CD4-positive, alpha-beta memory T cell (primary cell): ENCODE measurements at regions not wholly inside any gene's neighbourhood (a gene's known extent, or its start where the extent isn't known, plus 50 kb on each side); places are given as distances from the start of the nearest gene placed in this dataset.

ENCODE experiments used
- CTCF ChIA-PET: fragments of 350-600 bp; sonication (Branson Sonifier 250); formaldehyde crosslinking; loops from one replicate; lab custom pipeline; 2021; ENCODE audit warnings: inconsistent platforms; ENCODE audit not compliant: partially characterized antibody; lab: Charles Lee
- POLR2A ChIA-PET: fragments of 350-600 bp; sonication (Branson Sonifier 250); formaldehyde crosslinking; loops from one replicate; lab custom pipeline; 2021; ENCODE audit not compliant: partially characterized antibody; lab: Charles Lee
- DNase-seq, 5 donors: peaks; one replicate each; pipeline versions ENCODE4 v3.0.0 to v3.0.0-alpha.2; 2020 to 2022; ENCODE audit warnings: mixed read lengths in 1 of 5
- H3K27ac ChIP-seq: one replicate; pipeline ENCODE4 v1.7.0; 2013; ENCODE audit warnings: low read depth, low read length
- H3K27me3 ChIP-seq: 2 replicates; pipeline ENCODE4 v1.7.0; 2013; ENCODE audit warnings: mild to moderate bottlenecking, low read length, moderate library complexity; ENCODE audit not compliant: insufficient read depth
- H3K36me3 ChIP-seq: 2 replicates; pipeline ENCODE4 v1.7.0; 2013; ENCODE audit warnings: mild to moderate bottlenecking, low read length, moderate library complexity; ENCODE audit not compliant: insufficient read depth
- H3K4me1 ChIP-seq: 2 replicates; pipeline ENCODE4 v1.7.0; 2013; ENCODE audit warnings: mild to moderate bottlenecking, low read length, moderate library complexity; ENCODE audit not compliant: insufficient read depth
- H3K4me3 ChIP-seq, 2 donors: one replicate each; pipeline ENCODE4 v1.7.0; 2013; ENCODE audit warnings: low read length in 2 of 2, mild to moderate bottlenecking in 1 of 2
- H3K9me3 ChIP-seq, 2 donors: one replicate each; pipeline ENCODE4 v1.7.0; 2013; ENCODE audit warnings: low read length in 2 of 2, control low read depth in 1 of 2; ENCODE audit not compliant: control insufficient read depth in 1 of 2
- H3K27ac Mint-ChIP-seq, 7 donors: one replicate each; pipeline ENCODE4 v1.8.0; 2020 to 2021; ENCODE audit warnings: mixed read lengths in 7 of 7, mild to moderate bottlenecking in 6 of 7, inconsistent platforms in 3 of 7, moderate library complexity in 3 of 7
- H3K27me3 Mint-ChIP-seq, 2 donors: one replicate each; pipeline ENCODE4 v1.8.0; 2020 to 2021; ENCODE audit warnings: mixed read lengths in 2 of 2
- H3K36me3 Mint-ChIP-seq, 2 donors: one replicate each; pipeline ENCODE4 v1.8.0; 2020 to 2021; ENCODE audit warnings: mixed read lengths in 2 of 2, inconsistent platforms in 1 of 2, mild to moderate bottlenecking in 1 of 2
- H3K4me1 Mint-ChIP-seq, 4 donors: one replicate each; pipeline ENCODE4 v1.8.0; 2020 to 2021; ENCODE audit warnings: mixed read lengths in 4 of 4, mild to moderate bottlenecking in 1 of 4
- H3K4me3 Mint-ChIP-seq, 8 donors: one replicate each; pipeline ENCODE4 v1.8.0; 2020 to 2021; ENCODE audit warnings: mixed read lengths in 8 of 8, mild to moderate bottlenecking in 7 of 8, moderate library complexity in 6 of 8, inconsistent platforms in 3 of 8
- H3K9me3 Mint-ChIP-seq, 8 donors: one replicate each; pipeline ENCODE4 v1.8.0; 2020 to 2021; ENCODE audit warnings: mixed read lengths in 8 of 8, mild to moderate bottlenecking in 5 of 8, inconsistent platforms in 3 of 8, moderate library complexity in 1 of 8
- intact Hi-C: fragments of 100-400 bp; cut with micrococcal nuclease; formaldehyde crosslinking; loops from one replicate; pipeline ENCODE4 v1.15.1; 2023

- intact Hi-C loops: no loop called here
- no peak for DNase-seq
- H3K4me1 ChIP-seq: no peaks in the 10 kb centered on the region
- no peak overlapping the region for H3K27ac Mint-ChIP-seq
- H3K4me1 Mint-ChIP-seq: no peaks in the 10 kb centered on the region
- H3K9me3 ChIP-seq: no peaks in the 10 kb centered on the region
- CTCF ChIA-PET: no interaction called here
- no peaks in the 10 kb centered on the region for H3K36me3 Mint-ChIP-seq
- no peaks in the 10 kb centered on the region for H3K36me3 ChIP-seq
- H3K27me3 ChIP-seq: no peaks in the 10 kb centered on the region
- no peak overlapping the region for H3K4me3 Mint-ChIP-seq
- POLR2A ChIA-PET: no interaction called here
- peaks cover 3 to 9% of the 10 kb centered on the region in 2 donors for H3K27me3 Mint-ChIP-seq
- no peak overlapping the region for H3K27ac ChIP-seq
- H3K4me3 ChIP-seq: no peak overlapping the region
- peaks cover 0 to 4% (median 0%) of the 10 kb centered on the region in 8 donors for H3K9me3 Mint-ChIP-seq
These were observed 199.4 kb upstream of the NRIP1 start for GRCh38 chr21:15264084-15264665.

DNA sequence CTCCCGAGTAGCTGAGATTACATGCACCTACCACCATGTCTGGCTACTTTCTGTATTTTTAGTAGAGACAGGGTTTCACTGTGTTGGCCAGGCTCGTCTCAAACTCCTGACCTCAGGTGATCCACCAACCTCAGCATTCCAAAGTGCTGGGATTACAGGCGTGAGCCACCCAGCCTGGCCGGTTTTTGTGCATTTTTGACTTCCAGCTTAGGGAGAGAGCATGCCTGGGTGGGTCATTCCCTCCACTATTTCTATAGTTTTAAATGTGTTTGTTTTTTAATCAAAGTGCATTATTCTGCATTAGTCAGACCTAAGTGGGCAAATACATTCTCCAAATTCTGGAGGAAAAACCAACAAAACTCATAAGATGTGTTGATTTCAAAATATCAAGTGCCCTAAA lies 207.4 kb upstream of the NRIP1 start:
- ChIA-PET POLR2A (no interaction called here), CTCF (no interaction called here)
- H3K36me3 Mint-ChIP-seq: no peaks in the 10 kb centered on the region
- Histone ChIP-seq H3K36me3 (no peaks in the 10 kb centered on the region), H3K9me3 (no peaks in the 10 kb centered on the region), H3K4me1 (no peaks in the 10 kb centered on the region), H3K4me3 (no peak overlapping the region), H3K27me3 (no peaks in the 10 kb centered on the region), H3K27ac (no peak overlapping the region)
- H3K9me3 Mint-ChIP-seq: no peaks in the 10 kb centered on the region
- no peaks in the 10 kb centered on the region for H3K27me3 Mint-ChIP-seq
- H3K4me3 Mint-ChIP-seq: no peak overlapping the region
- intact Hi-C loops: no loop called here
- H3K27ac Mint-ChIP-seq: no peak overlapping the region
- DNase-seq: no peak
- H3K4me1 Mint-ChIP-seq: no peaks in the 10 kb centered on the region

GRCh38 chr21:15272591-15272990 lies 207.8 kb upstream of the NRIP1 start:
- ChIA-PET POLR2A (no interaction called here), CTCF (no interaction called here)
- intact Hi-C loops: no loop called here
- Mint-ChIP-seq H3K9me3 (no peaks in the 10 kb centered on the region), H3K4me1 (no peaks in the 10 kb centered on the region), H3K36me3 (no peaks in the 10 kb centered on the region), H3K4me3 (no peak overlapping the region), H3K27ac (no peak overlapping the region), H3K27me3 (no peaks in the 10 kb centered on the region)
- Histone ChIP-seq H3K4me1 (no peaks in the 10 kb centered on the region), H3K27me3 (no peaks in the 10 kb centered on the region), H3K9me3 (no peaks in the 10 kb centered on the region), H3K4me3 (no peak overlapping the region), H3K36me3 (no peaks in the 10 kb centered on the region), H3K27ac (no peak overlapping the region)
- no peak for DNase-seq

DNA sequence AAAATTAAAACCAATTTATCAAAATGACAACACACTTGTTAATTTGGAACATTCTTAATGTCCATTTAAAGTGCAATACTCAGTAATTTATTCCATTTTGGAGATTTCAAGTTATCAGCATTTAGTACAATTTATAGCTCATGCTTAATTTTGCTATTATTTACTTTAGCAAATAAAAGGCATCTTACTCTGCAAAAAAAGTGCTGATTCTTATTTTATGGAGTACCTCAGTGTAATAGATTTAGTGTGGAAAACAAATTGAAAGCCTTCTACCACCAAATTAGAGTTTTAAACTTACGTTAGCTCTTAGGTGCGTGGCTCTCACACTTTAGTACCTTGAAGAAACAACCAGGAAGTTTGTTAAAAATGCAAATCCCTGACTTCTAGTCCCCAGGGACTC lies 208.4 kb upstream of the NRIP1 start:
- Mint-ChIP-seq H3K4me1 (no peaks in the 10 kb centered on the region), H3K27me3 (peaks cover 0 to under 1% of the 10 kb centered on the region in 2 donors), H3K27ac (no peak overlapping the region), H3K9me3 (no peaks in the 10 kb centered on the region), H3K36me3 (no peaks in the 10 kb centered on the region), H3K4me3 (no peak overlapping the region)
- no peak for DNase-seq
- Histone ChIP-seq H3K27me3 (no peaks in the 10 kb centered on the region), H3K4me3 (no peak overlapping the region), H3K4me1 (no peaks in the 10 kb centered on the region), H3K27ac (no peak overlapping the region), H3K36me3 (no peaks in the 10 kb centered on the region), H3K9me3 (no peaks in the 10 kb centered on the region)
- ChIA-PET POLR2A (no interaction called here), CTCF (no interaction called here)
- intact Hi-C loops: no loop called here

DNA sequence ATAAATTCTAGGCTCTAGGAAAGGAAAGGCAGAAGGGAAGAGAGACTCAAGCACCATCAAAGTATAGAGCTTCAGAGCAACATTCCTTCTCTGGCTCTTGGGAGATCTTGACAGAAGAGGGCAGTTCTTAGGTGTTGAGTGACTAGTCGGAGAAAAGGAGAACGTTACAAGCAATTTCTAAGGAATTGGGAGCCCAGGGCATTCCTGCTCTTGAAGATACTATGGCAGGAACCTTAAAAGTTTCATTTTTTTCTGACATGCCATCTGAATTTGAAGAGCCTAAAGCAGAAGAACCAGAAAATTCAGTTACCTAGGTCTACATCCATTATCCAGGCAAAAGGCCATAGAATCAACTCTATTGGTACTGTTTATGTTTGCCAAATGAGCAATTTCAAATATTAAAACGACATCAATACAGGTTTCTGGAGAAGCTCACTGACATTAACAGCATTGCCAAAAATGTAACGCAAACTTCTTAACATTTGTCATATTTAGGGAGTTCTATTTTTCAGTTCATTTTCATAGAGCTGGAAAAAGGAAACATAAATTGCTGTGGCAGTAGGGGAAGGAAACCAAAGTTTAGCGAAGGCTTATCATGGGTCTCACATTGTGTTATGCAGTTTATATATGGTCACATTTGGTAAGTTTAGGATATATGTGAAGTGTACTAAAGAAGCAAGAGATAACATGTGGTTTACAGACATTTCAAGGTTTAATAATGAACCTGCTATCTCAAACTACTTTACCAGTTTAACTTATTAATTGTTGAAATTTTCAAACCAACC lies 210.1 kb upstream of the NRIP1 start:
- Histone ChIP-seq H3K4me1 (no peaks in the 10 kb centered on the region), H3K9me3 (no peaks in the 10 kb centered on the region), H3K27ac (no peak overlapping the region), H3K4me3 (no peak overlapping the region), H3K36me3 (no peaks in the 10 kb centered on the region), H3K27me3 (no peaks in the 10 kb centered on the region)
- Mint-ChIP-seq H3K27ac (no peak overlapping the region), H3K9me3 (no peaks in the 10 kb centered on the region), H3K27me3 (peaks cover 0 to 2% of the 10 kb centered on the region in 2 donors), H3K4me3 (no peak overlapping the region), H3K4me1 (no peaks in the 10 kb centered on the region), H3K36me3 (no peaks in the 10 kb centered on the region)
- POLR2A ChIA-PET: interaction anchor here (0.6 kb wide), 1 partner anchor 28 kb away, joined by 3 read pairs; no protein-coding TSS in a partner anchor
- CTCF ChIA-PET: no interaction called here
- intact Hi-C loops: no loop called here
- no peak for DNase-seq

DNA sequence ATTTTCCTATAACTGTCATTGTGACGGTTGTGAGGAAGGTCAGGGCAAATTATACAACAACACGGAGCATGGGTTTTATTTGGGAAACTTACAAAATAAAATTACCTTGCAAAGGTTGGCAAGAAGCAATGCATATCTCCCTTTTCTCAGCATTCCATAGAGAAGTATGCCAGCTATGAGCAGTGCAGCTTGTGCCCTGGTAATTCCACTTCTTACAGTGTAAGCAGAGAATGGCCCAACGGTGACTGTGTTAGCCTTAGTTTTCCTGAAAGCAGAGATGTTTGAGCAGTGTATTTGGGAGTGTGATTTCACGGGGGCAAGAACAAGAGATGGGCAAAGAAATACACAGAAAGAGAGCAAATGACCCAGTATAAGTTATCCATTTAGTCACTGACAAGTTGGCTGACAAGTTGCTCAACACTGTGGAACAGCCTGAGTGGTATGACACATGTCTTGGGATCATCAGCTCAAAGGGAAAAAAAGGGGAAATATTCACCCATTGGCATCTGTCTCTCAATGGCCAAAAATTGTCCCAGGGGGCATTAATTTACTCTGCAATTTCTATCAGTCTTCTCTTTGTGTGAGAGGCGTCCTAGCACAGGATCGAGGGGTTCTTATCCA lies 210.9 kb upstream of the NRIP1 start:
- no peak for DNase-seq
- no peaks in the 10 kb centered on the region for H3K4me1 ChIP-seq
- no peak overlapping the region for H3K27ac Mint-ChIP-seq
- no peak overlapping the region for H3K4me3 ChIP-seq
- no peak overlapping the region for H3K27ac ChIP-seq
- H3K9me3 ChIP-seq: no peaks in the 10 kb centered on the region
- H3K27me3 ChIP-seq: no peaks in the 10 kb centered on the region
- H3K36me3 ChIP-seq: no peaks in the 10 kb centered on the region
- no peak overlapping the region for H3K4me3 Mint-ChIP-seq
- peaks cover 0 to 2% of the 10 kb centered on the region in 2 donors for H3K27me3 Mint-ChIP-seq
- no peaks in the 10 kb centered on the region for H3K4me1 Mint-ChIP-seq
- no peaks in the 10 kb centered on the region for H3K9me3 Mint-ChIP-seq
- ChIA-PET POLR2A (no interaction called here), CTCF (no interaction called here)
- intact Hi-C loops: no loop called here
- no peaks in the 10 kb centered on the region for H3K36me3 Mint-ChIP-seq

GRCh38 chr21:15276243-15276642 lies 211.4 kb upstream of the NRIP1 start:
- H3K9me3 ChIP-seq: no peaks in the 10 kb centered on the region
- Mint-ChIP-seq H3K27me3 (peaks cover 0 to 2% of the 10 kb centered on the region in 2 donors), H3K4me3 (no peak overlapping the region), H3K36me3 (no peaks in the 10 kb centered on the region), H3K4me1 (no peaks in the 10 kb centered on the region), H3K9me3 (no peaks in the 10 kb centered on the region), H3K27ac (no peak overlapping the region)
- no peaks in the 10 kb centered on the region for H3K27me3 ChIP-seq
- no peaks in the 10 kb centered on the region for H3K4me1 ChIP-seq
- no peak overlapping the region for H3K27ac ChIP-seq
- intact Hi-C loops: no loop called here
- ChIA-PET POLR2A (no interaction called here), CTCF (no interaction called here)
- no peak for DNase-seq
- H3K4me3 ChIP-seq: no peak overlapping the region
- no peaks in the 10 kb centered on the region for H3K36me3 ChIP-seq
